ENCODE measurements at regions not wholly inside any gene's neighbourhood (a gene's known extent, or its start where the extent isn't known, plus 50 kb on each side); places are given as distances from the start of the nearest gene placed in this dataset.

DNA sequence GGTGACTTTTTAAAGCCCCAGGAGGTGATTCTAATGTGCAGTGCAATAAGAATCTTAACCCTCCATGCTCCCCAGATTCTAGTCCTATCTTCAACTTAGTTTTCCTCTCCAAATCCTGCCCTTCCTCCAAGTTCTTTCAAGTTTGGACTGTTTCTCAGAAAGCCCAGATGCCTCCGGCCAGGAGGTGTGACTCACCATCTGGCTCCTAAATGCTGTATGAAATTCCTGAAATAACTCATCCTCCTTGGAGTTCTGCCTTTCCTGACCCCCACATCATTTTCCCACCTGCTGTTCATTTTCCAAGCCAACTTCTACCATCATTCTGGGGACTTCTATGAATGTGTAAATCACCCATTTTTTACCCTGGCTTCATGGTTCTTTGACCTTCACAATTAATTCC is 118.2 kb upstream of the NOL4 start:
- TF ChIP-seq POLR2A (IDR thresholded peaks at IDR 0.05; ENCODE audit: low read length) (no peak), GATA1 (IDR thresholded peaks at IDR 0.05; ENCODE audit: low read depth, low read length) (no peak)

All from erythroblast (primary cell).